H1 (cell line): ENCODE measurements at regions not wholly inside any gene's neighbourhood (a gene's known extent, or its start where the extent isn't known, plus 50 kb on each side); places are given as distances from the start of the nearest gene placed in this dataset.

Experiments
- EP300 ChIP-seq, 2 experiments: IDR thresholded peaks; 1 replicate in 1 of 2; 2 replicates in 1 of 2; pipeline ENCODE4 v1.6.1; 2011 to 2012; ENCODE audit warnings: low read depth in 2 of 2, low read length in 2 of 2, mild to moderate bottlenecking in 2 of 2, borderline replicate concordance in 1 of 2, inconsistent platforms in 1 of 2, moderate library complexity in 1 of 2
- POLR2A ChIP-seq, 2 experiments: IDR thresholded peaks; 1 replicate in 1 of 2; 2 replicates in 1 of 2; pipeline ENCODE4 v1.6.1; 2011; ENCODE audit warnings: low read depth in 2 of 2, low read length in 2 of 2, mild to moderate bottlenecking in 2 of 2; ENCODE audit errors: control extremely low read depth in 1 of 2
- POLR2AphosphoS5 ChIP-seq: IDR thresholded peaks from 2 replicates; pipeline ENCODE4 v1.6.1; 2011; ENCODE audit warnings: low read depth, low read length
- SP1 ChIP-seq: IDR thresholded peaks from 2 replicates; pipeline ENCODE4 v1.6.1; 2011; ENCODE audit warnings: low read depth, low read length
- TF ChIP-seq, protein P1 (sequence below), 3 experiments: IDR thresholded peaks; 1 replicate in 2 of 3; 2 replicates in 1 of 3; pipeline versions ENCODE4 v1.5.1 to v1.6.1; 2011; ENCODE audit warnings: low read length in 3 of 3, mild to moderate bottlenecking in 3 of 3, inconsistent platforms in 2 of 3, low read depth in 1 of 3, moderate library complexity in 1 of 3; ENCODE audit not compliant: insufficient read depth in 1 of 3; ENCODE audit errors: control extremely low read depth in 1 of 3

- no peak for TF ChIP-seq SP1
- TF ChIP-seq POLR2AphosphoS5 = no peak
- no peak for TF ChIP-seq EP300 (IDR thresholded peaks at IDR 0.05; ENCODE audit: borderline replicate concordance in 1 of 2, low read depth in 2 of 2, low read length in 2 of 2)
- TF ChIP-seq, protein P1, sequence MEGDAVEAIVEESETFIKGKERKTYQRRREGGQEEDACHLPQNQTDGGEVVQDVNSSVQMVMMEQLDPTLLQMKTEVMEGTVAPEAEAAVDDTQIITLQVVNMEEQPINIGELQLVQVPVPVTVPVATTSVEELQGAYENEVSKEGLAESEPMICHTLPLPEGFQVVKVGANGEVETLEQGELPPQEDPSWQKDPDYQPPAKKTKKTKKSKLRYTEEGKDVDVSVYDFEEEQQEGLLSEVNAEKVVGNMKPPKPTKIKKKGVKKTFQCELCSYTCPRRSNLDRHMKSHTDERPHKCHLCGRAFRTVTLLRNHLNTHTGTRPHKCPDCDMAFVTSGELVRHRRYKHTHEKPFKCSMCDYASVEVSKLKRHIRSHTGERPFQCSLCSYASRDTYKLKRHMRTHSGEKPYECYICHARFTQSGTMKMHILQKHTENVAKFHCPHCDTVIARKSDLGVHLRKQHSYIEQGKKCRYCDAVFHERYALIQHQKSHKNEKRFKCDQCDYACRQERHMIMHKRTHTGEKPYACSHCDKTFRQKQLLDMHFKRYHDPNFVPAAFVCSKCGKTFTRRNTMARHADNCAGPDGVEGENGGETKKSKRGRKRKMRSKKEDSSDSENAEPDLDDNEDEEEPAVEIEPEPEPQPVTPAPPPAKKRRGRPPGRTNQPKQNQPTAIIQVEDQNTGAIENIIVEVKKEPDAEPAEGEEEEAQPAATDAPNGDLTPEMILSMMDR (IDR thresholded peaks at IDR 0.05; ENCODE audit: control extremely low read depth in 1 of 3, insufficient read depth in 1 of 3, low read depth in 1 of 3, low read length in 3 of 3) = no peak
- no peak for TF ChIP-seq POLR2A (IDR thresholded peaks at IDR 0.05; ENCODE audit: control extremely low read depth in 1 of 2, low read depth in 2 of 2, low read length in 2 of 2)
Observed at GRCh38 chr12:89173678-89174077, 178.6 kb downstream of the DUSP6 start.
